HG03342 (cell line): ENCODE measurements at regions not wholly inside any gene's neighbourhood (a gene's known extent, or its start where the extent isn't known, plus 50 kb on each side); places are given as distances from the start of the nearest gene placed in this dataset.

Source experiments
- ATAC-seq: cut with Tn5 transposase; IDR thresholded peaks from one replicate; pipeline ENCODE4 v1.9.1; 2021; ENCODE audit warnings: mild to moderate bottlenecking, moderate library complexity; ENCODE audit not compliant: unreplicated experiment

- ATAC-seq: no peak
Measured at GRCh38 chr2:176466918-176467452, 197.7 kb downstream of the MTX2 start.

- no peak for ATAC-seq
Measured at GRCh38 chr2:176467595-176467994, 198.4 kb downstream of the MTX2 start.

- no peak for ATAC-seq
Measured at GRCh38 chr2:176468457-176469113, 199.3 kb downstream of the MTX2 start.

- ATAC-seq: no peak
Measured at GRCh38 chr2:176470713-176471112, 201.5 kb downstream of the MTX2 start.

- ATAC-seq: no peak
Measured at GRCh38 chr2:176471949-176472348, 202.7 kb downstream of the MTX2 start.

GRCh38 chr2:176473177-176473576 lies 203.9 kb downstream of the MTX2 start:
- ATAC-seq: peak; percentile 68

- ATAC-seq: no peak
Measured at GRCh38 chr2:176473851-176474250, 204.6 kb downstream of the MTX2 start.

- no peak for ATAC-seq
Measured at GRCh38 chr2:176477336-176477735, 208.1 kb downstream of the MTX2 start.

- ATAC-seq: no peak
Measured at GRCh38 chr2:176479961-176480360, 210.7 kb downstream of the MTX2 start.

- no peak for ATAC-seq
Measured at GRCh38 chr2:176482107-176482506, 212.9 kb downstream of the MTX2 start.

GRCh38 chr2:176483476-176483875 lies 214.2 kb downstream of the MTX2 start:
- ATAC-seq: no peak

- no peak for ATAC-seq
Measured at GRCh38 chr2:176483901-176484568, 214.8 kb downstream of the MTX2 start.

GRCh38 chr2:176484838-176485237 lies 215.6 kb downstream of the MTX2 start:
- ATAC-seq: no peak

GRCh38 chr2:176488431-176488830 lies 219.2 kb downstream of the MTX2 start:
- no peak for ATAC-seq

- no peak for ATAC-seq
Measured at GRCh38 chr2:176490061-176490861, 221.0 kb downstream of the MTX2 start.

- ATAC-seq: peak; percentile 93
Measured at GRCh38 chr2:176491172-176491904, 222.1 kb downstream of the MTX2 start.

- ATAC-seq: no peak
Measured at GRCh38 chr2:176492583-176492982, 223.3 kb downstream of the MTX2 start.

- no peak for ATAC-seq
Measured at GRCh38 chr2:176493226-176493825, 224.1 kb downstream of the MTX2 start.

GRCh38 chr2:176493909-176494308 lies 224.7 kb downstream of the MTX2 start:
- ATAC-seq: no peak

GRCh38 chr2:176494949-176495353 lies 225.7 kb downstream of the MTX2 start:
- no peak for ATAC-seq
